Ishikawa (cell line): ENCODE measurements at regions not wholly inside any gene's neighbourhood (a gene's known extent, or its start where the extent isn't known, plus 50 kb on each side); places are given as distances from the start of the nearest gene placed in this dataset.

Source experiments
- CEBPB ChIP-seq: IDR thresholded peaks from 2 replicates; pipeline ENCODE4 v1.6.1; 2012
- CREB1 ChIP-seq: IDR thresholded peaks from 2 replicates; pipeline ENCODE4 v1.6.1; 2012; ENCODE audit warnings: low read depth
- EGR1 ChIP-seq: IDR thresholded peaks from 2 replicates; pipeline ENCODE4 v1.6.1; 2012
- EP300 ChIP-seq: IDR thresholded peaks from 2 replicates; pipeline ENCODE4 v1.6.1; 2012; ENCODE audit warnings: borderline replicate concordance
- FOXM1 ChIP-seq: IDR thresholded peaks from 2 replicates; pipeline ENCODE4 v1.6.1; 2012; ENCODE audit warnings: low read depth, borderline replicate concordance
- NFIC ChIP-seq: IDR thresholded peaks from 2 replicates; pipeline ENCODE4 v1.6.1; 2012
- RAD21 ChIP-seq: IDR thresholded peaks from 2 replicates; pipeline ENCODE4 v1.6.1; 2012; ENCODE audit warnings: low read depth
- TAF1 ChIP-seq: IDR thresholded peaks from 2 replicates; pipeline ENCODE4 v1.6.1; 2012; ENCODE audit warnings: low read depth, mild to moderate bottlenecking
- TCF12 ChIP-seq: IDR thresholded peaks from 2 replicates; pipeline ENCODE4 v1.6.1; 2012; ENCODE audit warnings: low read depth
- TEAD4 ChIP-seq: IDR thresholded peaks from 2 replicates; pipeline ENCODE4 v1.6.1; 2012
- YY1 ChIP-seq: IDR thresholded peaks from 2 replicates; pipeline ENCODE4 v1.6.1; 2012; ENCODE audit warnings: low read depth
- ZBTB7A ChIP-seq: IDR thresholded peaks from 2 replicates; pipeline ENCODE4 v1.6.1; 2012; ENCODE audit warnings: low read depth
- TF ChIP-seq, protein P1 (sequence below): IDR thresholded peaks from 2 replicates; pipeline ENCODE4 v1.6.1; 2012
- TF ChIP-seq, protein P2 (sequence below): IDR thresholded peaks from 2 replicates; pipeline ENCODE4 v1.6.1; 2012; ENCODE audit warnings: low read depth, mild to moderate bottlenecking
- TF ChIP-seq, protein P3 (sequence below): IDR thresholded peaks from 2 replicates; pipeline ENCODE4 v1.6.1; 2012

DNA sequence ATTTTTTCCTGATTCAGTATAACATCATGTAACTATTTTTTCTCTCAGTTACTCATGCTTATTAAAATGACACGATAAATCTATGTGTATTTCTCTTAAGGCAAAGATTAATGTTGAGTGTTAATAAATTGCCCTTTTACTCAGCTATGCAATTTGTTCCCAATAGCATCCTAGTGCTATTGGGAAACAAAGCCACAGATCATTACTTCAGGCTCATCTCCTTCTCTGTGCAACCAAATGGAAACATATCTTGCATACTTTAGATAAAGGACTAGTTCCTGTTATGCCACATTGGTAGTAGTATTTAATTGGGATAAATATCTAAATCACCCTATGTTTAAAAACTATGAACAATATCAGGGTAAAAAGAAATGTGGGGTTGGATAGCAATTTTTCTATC, 106.2 kb downstream of the PLPPR4 start:
- TF ChIP-seq NFIC, result no peak
- TF ChIP-seq FOXM1, result no peak
- no peak for TF ChIP-seq CREB1
- TF ChIP-seq ZBTB7A, result no peak
- TF ChIP-seq TCF12, result no peak
- no peak for TF ChIP-seq CEBPB
- TF ChIP-seq TEAD4, result no peak
- TF ChIP-seq, protein P1, sequence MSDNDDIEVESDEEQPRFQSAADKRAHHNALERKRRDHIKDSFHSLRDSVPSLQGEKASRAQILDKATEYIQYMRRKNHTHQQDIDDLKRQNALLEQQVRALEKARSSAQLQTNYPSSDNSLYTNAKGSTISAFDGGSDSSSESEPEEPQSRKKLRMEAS, result no peak
- TF ChIP-seq, protein P2, sequence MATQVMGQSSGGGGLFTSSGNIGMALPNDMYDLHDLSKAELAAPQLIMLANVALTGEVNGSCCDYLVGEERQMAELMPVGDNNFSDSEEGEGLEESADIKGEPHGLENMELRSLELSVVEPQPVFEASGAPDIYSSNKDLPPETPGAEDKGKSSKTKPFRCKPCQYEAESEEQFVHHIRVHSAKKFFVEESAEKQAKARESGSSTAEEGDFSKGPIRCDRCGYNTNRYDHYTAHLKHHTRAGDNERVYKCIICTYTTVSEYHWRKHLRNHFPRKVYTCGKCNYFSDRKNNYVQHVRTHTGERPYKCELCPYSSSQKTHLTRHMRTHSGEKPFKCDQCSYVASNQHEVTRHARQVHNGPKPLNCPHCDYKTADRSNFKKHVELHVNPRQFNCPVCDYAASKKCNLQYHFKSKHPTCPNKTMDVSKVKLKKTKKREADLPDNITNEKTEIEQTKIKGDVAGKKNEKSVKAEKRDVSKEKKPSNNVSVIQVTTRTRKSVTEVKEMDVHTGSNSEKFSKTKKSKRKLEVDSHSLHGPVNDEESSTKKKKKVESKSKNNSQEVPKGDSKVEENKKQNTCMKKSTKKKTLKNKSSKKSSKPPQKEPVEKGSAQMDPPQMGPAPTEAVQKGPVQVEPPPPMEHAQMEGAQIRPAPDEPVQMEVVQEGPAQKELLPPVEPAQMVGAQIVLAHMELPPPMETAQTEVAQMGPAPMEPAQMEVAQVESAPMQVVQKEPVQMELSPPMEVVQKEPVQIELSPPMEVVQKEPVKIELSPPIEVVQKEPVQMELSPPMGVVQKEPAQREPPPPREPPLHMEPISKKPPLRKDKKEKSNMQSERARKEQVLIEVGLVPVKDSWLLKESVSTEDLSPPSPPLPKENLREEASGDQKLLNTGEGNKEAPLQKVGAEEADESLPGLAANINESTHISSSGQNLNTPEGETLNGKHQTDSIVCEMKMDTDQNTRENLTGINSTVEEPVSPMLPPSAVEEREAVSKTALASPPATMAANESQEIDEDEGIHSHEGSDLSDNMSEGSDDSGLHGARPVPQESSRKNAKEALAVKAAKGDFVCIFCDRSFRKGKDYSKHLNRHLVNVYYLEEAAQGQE, result no peak
- no peak for TF ChIP-seq EP300
- no peak for TF ChIP-seq EGR1
- no peak for TF ChIP-seq YY1
- TF ChIP-seq, protein P3, sequence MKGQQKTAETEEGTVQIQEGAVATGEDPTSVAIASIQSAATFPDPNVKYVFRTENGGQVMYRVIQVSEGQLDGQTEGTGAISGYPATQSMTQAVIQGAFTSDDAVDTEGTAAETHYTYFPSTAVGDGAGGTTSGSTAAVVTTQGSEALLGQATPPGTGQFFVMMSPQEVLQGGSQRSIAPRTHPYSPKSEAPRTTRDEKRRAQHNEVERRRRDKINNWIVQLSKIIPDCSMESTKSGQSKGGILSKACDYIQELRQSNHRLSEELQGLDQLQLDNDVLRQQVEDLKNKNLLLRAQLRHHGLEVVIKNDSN, result no peak
- TF ChIP-seq TAF1, result no peak
- TF ChIP-seq RAD21, result no peak

DNA sequence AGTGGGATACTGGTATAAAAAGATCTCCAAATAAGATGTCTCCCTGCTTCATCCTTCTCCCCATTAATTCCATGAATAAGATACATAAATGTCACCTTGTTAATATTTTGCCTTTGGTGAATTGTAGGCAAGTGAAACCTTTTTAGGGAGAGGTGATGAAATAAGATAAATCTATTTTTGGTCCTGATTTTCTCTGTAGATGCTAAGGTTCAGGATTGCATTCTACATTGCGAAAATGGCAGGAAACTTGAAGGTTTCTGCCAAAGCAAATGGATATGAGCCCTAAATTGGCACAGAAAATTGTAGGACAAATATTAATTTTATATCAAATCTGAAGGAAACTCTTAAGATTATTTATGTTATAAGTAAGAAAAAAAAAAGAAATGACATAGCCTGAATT, 107.1 kb downstream of the PLPPR4 start:
- TF ChIP-seq EGR1, result no peak
- TF ChIP-seq, protein P1, result no peak
- TF ChIP-seq CEBPB, result no peak
- TF ChIP-seq FOXM1, result no peak

DNA sequence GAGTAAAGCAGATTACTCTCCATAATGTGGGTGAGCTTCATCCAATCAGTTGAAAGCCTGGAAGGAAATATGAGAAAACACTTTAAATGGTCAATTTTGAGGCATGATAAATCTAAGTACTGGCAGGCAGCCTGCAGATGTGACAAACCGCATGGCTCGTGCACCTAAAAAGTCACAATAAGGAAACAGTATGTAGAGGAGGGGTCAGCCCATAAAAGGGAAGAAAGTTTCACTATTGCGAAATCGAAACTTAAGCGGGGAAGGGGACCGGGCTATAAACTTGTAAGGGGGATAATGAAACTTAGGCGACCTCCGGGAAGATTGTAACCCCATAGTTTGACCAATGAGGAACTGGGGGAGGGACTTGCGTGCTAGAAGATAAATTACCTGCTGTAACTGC, 109.8 kb downstream of the PLPPR4 start:
- TF ChIP-seq CEBPB (peak; percentile 78), EP300 (no peak)

DNA sequence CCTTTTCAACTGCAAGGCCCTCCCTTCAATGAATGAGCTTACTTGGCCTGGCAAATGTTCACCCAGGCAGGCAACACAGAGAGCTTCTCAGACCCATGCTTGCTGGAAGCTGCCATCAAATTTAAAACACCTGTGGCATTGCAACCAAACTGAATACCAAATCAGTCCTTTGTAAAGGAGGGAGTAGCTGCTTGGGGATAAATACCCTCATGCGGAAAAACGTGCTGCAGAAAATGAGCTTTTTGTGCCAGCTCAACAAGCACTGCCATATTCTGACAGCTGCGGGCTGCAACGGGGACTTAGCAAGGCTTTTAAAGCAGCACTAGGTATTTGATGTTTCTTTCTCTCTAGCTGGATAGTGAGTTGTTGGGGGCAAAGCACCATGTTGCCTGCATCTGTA, 119.7 kb downstream of the PLPPR4 start:
- no peak for TF ChIP-seq EGR1
- TF ChIP-seq ZBTB7A, result no peak
- TF ChIP-seq, protein P2, result no peak
- TF ChIP-seq, protein P1, result no peak
- TF ChIP-seq, protein P3, result no peak
- no peak for TF ChIP-seq TAF1

DNA sequence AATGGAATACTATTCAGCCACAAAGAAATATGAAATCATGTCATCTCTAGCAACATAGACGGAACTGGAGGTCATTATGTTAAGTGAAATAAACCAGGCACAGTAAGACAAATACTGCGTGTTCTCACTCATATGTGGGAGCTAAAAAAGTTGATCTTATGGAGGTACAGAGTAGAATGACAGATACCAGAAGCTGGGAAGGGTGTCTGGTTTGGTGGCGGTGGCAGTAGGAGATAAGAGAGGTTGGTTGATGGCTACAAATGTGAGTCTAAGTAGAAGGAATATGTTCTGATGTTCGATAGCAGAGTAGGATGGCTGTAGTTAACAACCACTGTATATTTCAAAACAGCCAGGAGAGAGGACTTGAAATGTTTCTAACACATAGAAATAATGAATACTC, 121.6 kb downstream of the PLPPR4 start:
- TF ChIP-seq ZBTB7A (no peak), FOXM1 (no peak), EP300 (no peak), TCF12 (no peak)
- TF ChIP-seq, protein P1, result no peak

DNA sequence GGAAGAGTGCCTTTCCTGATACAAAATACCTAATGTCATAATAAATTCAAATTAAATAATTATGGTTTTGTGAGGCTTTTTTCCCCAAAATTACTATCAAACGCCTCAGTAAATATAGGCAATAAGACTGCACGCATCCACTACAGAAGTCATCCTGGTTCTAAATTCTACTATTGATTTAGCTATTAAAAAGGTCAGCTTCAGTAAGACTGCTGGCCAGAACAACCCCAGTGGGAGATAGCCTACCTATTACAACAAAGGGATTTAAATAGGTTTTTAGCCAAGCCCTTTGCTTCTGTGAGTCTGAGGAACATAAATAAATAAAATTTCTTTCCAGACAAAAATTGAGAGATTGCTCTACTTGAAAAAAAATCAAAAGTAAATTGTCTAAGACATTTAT, 132.1 kb downstream of the PLPPR4 start:
- TF ChIP-seq NFIC (no peak), CEBPB (no peak), YY1 (no peak)

DNA sequence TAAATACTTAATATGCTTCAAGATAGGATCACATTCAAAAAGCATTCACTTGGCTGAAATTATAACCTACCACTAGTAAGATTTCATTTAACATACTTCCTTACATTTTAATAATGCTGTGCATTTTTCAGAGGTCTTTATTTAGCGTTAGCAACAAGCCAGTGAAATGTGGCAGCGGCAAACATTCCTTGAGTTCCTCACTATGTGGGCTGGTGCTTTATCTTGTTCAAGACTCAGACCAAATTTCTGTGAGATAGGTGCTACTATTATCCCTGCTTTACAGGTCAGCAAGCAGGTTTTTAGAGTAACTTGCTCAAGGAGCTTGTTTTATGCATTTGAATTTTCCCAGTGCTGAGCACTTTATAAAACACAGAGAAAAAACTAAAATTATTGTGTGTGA, 132.7 kb downstream of the PLPPR4 start:
- TF ChIP-seq, protein P2, result no peak
- TF ChIP-seq ZBTB7A, result no peak
- no peak for TF ChIP-seq YY1
- no peak for TF ChIP-seq EP300
- TF ChIP-seq TAF1, result no peak
- TF ChIP-seq EGR1, result no peak
